GM21576 (cell line): ENCODE measurements at regions not wholly inside any gene's neighbourhood (a gene's known extent, or its start where the extent isn't known, plus 50 kb on each side); places are given as distances from the start of the nearest gene placed in this dataset.

Source experiments
- ATAC-seq: cut with Tn5 transposase; IDR thresholded peaks from one replicate; pipeline ENCODE4 v1.9.1; 2021; ENCODE audit warnings: mild to moderate bottlenecking, moderate library complexity; ENCODE audit not compliant: unreplicated experiment

GRCh38 chr2:125041846-125042245 is 1016.8 kb downstream of the CNTNAP5 start:
- no peak for ATAC-seq

- ATAC-seq = no peak
Observed at GRCh38 chr2:125042727-125043126, 1017.6 kb downstream of the CNTNAP5 start.

- no peak for ATAC-seq
Observed at GRCh38 chr2:125070726-125071505, 1045.8 kb downstream of the CNTNAP5 start.

GRCh38 chr2:125073440-125073839 is 1048.4 kb downstream of the CNTNAP5 start:
- no peak for ATAC-seq

- ATAC-seq = no peak
Observed at GRCh38 chr2:125085904-125086303, 1060.8 kb downstream of the CNTNAP5 start.

GRCh38 chr2:125086313-125087184 is 1061.5 kb downstream of the CNTNAP5 start:
- ATAC-seq = no peak

GRCh38 chr2:125092276-125093009 is 1067.4 kb downstream of the CNTNAP5 start:
- ATAC-seq = no peak

GRCh38 chr2:125095826-125096225 is 1070.7 kb downstream of the CNTNAP5 start:
- no peak for ATAC-seq

- ATAC-seq = no peak
Observed at GRCh38 chr2:125106710-125107109, 1081.6 kb downstream of the CNTNAP5 start.

- ATAC-seq = no peak
Observed at GRCh38 chr2:125107446-125107845, 1082.4 kb downstream of the CNTNAP5 start.

- no peak for ATAC-seq
Observed at GRCh38 chr2:125108251-125108650, 1083.2 kb downstream of the CNTNAP5 start.

GRCh38 chr2:125125902-125126301 is 1100.8 kb downstream of the CNTNAP5 start:
- no peak for ATAC-seq

- ATAC-seq = no peak
Observed at GRCh38 chr2:125160947-125161346, 1135.9 kb downstream of the CNTNAP5 start.

- ATAC-seq = no peak
Observed at GRCh38 chr2:125167152-125167551, 1142.1 kb downstream of the CNTNAP5 start.

GRCh38 chr2:125167820-125168219 is 1142.7 kb downstream of the CNTNAP5 start:
- no peak for ATAC-seq

GRCh38 chr2:125168442-125168841 is 1143.4 kb downstream of the CNTNAP5 start:
- ATAC-seq = no peak

GRCh38 chr2:125169022-125169763 is 1144.1 kb downstream of the CNTNAP5 start:
- no peak for ATAC-seq

- no peak for ATAC-seq
Observed at GRCh38 chr2:125169764-125170146, 1144.7 kb downstream of the CNTNAP5 start.

GRCh38 chr2:125172181-125172580 is 1147.1 kb downstream of the CNTNAP5 start:
- no peak for ATAC-seq

GRCh38 chr2:125175415-125175814 is 1150.3 kb downstream of the CNTNAP5 start:
- ATAC-seq = no peak
